GM12892 (cell line): ENCODE measurements at regions not wholly inside any gene's neighbourhood (a gene's known extent, or its start where the extent isn't known, plus 50 kb on each side); places are given as distances from the start of the nearest gene placed in this dataset.

Experiments used
- POLR2A ChIP-seq: IDR thresholded peaks from 2 replicates; pipeline ENCODE4 v1.6.1; 2011; ENCODE audit warnings: low read depth, low read length, control low read depth
- TAF1 ChIP-seq: IDR thresholded peaks from 2 replicates; pipeline ENCODE4 v1.6.1; 2011; ENCODE audit warnings: low read depth, mild to moderate bottlenecking, control low read depth, low read length, borderline replicate concordance

- TF ChIP-seq POLR2A (no peak), TAF1 (no peak)
Observed at GRCh38 chr16:48064971-48065370, 90.8 kb downstream of the ABCC12 start.
